T-helper 2 cell treated with Interferon-gamma antibody and Interleukin-4, amounts not matched to agents 5 μg/mL and 100 μg/mL, for 36 hours (primary cell): ENCODE measurements at regions not wholly inside any gene's neighbourhood (a gene's known extent, or its start where the extent isn't known, plus 50 kb on each side); places are given as distances from the start of the nearest gene placed in this dataset.
"Not testable (repeated sequence)": the region's sequence is repeated elsewhere in the genome, so short reads cannot be mapped to it uniquely, and the experiment has no call there.

Experiments
- DNase-seq: peaks from one replicate; pipeline ENCODE4 v3.0.0; 2021; ENCODE audit warnings: low spot score
- H3K27ac Mint-ChIP-seq: one replicate; pipeline ENCODE4 v1.8.0; 2021; ENCODE audit warnings: mild to moderate bottlenecking, mixed read lengths
- H3K27me3 Mint-ChIP-seq: one replicate; pipeline ENCODE4 v1.8.0; 2021; ENCODE audit warnings: low read depth, mixed read lengths
- H3K36me3 Mint-ChIP-seq: one replicate; pipeline ENCODE4 v1.8.0; 2021; ENCODE audit warnings: low read depth, mixed read lengths
- H3K4me1 Mint-ChIP-seq: one replicate; pipeline ENCODE4 v1.8.0; 2021; ENCODE audit warnings: low read depth, mixed read lengths
- H3K4me3 Mint-ChIP-seq: one replicate; pipeline ENCODE4 v1.8.0; 2022; ENCODE audit warnings: mild to moderate bottlenecking, moderate library complexity, mixed read lengths
- H3K9me3 Mint-ChIP-seq: one replicate; pipeline ENCODE4 v1.8.0; 2021; ENCODE audit warnings: mixed read lengths

DNA sequence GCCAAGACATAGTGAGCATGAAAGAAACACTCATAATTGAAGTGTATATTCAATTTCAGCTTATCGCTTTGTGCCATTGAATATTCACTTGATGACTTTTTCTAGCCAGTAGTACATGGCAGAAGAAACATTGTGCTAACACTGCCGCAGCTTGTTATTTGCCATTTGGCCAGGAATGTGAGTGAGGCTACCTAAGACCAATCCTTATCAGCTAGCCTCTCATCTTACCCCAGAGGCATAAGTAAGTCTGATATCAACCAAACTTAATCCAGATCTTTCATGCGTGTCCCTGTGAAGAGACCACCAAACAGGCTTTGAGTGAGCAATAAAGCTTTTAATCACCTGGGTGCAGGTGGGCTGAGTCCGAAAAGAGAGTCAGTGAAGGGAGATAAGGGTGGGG lies 586.0 kb upstream of the MBL2 start:
- no peak overlapping the region for H3K27ac Mint-ChIP-seq
- no peak for DNase-seq
- H3K9me3 Mint-ChIP-seq: peaks cover 23% of the 10 kb centered on the region
- H3K4me1 Mint-ChIP-seq: no peaks in the 10 kb centered on the region
- no peaks in the 10 kb centered on the region for H3K27me3 Mint-ChIP-seq
- H3K36me3 Mint-ChIP-seq: no peaks in the 10 kb centered on the region
- H3K4me3 Mint-ChIP-seq: no peak overlapping the region

DNA sequence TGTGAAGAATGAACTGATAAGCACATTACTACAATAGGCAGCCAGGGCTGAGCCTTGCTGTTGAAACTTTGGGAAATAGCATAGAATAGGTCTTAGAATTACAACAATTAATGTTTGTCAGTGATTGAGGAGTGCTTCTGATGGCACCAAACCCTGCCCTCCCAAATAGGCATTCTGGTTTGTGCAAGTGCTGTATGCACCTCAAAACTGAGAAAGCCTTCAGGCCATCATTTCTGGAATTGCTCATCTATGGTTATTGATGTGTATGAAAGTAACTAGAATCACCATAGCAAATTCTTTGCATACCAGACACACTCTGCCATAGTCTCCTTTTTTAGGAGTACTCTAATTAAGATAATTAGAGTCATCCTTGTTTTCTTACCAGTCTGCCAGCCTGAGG lies 585.0 kb upstream of the MBL2 start:
- no peak overlapping the region for H3K4me3 Mint-ChIP-seq
- no peaks in the 10 kb centered on the region for H3K36me3 Mint-ChIP-seq
- peaks cover 23% of the 10 kb centered on the region for H3K9me3 Mint-ChIP-seq
- no peak overlapping the region for H3K27ac Mint-ChIP-seq
- no peaks in the 10 kb centered on the region for H3K27me3 Mint-ChIP-seq
- no peaks in the 10 kb centered on the region for H3K4me1 Mint-ChIP-seq
- DNase-seq: no peak

DNA sequence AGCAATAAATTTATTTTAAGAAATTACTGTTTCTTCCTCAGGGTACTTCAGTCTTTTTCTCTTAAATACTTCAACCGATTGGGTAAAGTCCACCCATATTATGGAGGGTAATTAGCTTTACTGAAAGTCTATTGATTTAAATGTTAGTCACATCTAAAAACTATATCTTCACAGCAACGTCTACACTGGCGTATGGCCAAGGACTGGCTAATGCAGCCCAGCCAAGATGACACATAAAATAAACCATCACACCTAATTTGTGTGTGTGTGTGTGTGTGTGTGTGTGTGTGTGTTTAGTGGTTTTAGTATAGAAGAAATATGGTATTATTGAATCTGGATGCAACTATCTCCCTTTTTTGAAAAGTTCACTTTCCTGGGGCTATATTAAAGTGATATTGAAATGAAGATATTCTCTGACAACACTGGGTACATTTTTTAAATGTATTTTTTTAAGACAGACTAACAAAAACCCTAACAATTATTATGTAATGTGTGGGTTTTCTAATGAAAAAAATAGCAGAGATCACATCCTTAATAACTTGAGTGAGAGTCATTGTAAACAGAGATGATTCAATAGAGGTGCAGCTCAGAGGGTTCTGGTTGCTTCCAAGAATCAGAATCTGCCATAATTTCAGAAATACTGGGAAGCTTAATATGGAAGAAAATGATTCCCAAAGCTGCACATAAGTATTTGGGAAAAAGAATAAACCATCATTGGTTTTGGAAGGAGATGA lies 584.2 kb upstream of the MBL2 start:
- Mint-ChIP-seq H3K27ac (no peak overlapping the region), H3K4me1 (no peaks in the 10 kb centered on the region), H3K4me3 (no peak overlapping the region), H3K9me3 (peaks cover 23% of the 10 kb centered on the region), H3K36me3 (no peaks in the 10 kb centered on the region), H3K27me3 (no peaks in the 10 kb centered on the region)
- DNase-seq: no peak

DNA sequence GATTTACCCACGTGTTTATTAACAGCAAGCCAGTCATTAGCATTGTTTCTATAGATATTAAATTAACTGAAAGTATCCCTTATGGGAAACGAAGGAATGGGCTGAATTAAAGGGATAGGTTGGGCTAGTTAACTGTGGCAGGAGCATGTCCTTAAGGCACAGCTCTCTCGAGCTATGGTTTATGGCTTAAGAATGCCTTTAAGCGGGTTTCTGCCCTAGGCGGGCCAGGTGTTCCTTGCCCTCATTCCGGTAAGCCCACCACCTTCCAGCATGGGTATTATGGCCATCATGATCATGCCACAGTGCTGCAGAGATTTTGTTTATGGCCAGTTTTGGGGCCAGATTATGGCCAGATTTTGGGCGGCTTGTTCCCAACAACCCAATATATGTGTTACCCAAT lies 569.9 kb upstream of the MBL2 start:
- peaks cover 19% of the 10 kb centered on the region for H3K9me3 Mint-ChIP-seq
- not testable (repeated sequence) for H3K27ac Mint-ChIP-seq, H3K27me3 Mint-ChIP-seq, H3K36me3 Mint-ChIP-seq, H3K4me1 Mint-ChIP-seq, DNase-seq, H3K4me3 Mint-ChIP-seq

DNA sequence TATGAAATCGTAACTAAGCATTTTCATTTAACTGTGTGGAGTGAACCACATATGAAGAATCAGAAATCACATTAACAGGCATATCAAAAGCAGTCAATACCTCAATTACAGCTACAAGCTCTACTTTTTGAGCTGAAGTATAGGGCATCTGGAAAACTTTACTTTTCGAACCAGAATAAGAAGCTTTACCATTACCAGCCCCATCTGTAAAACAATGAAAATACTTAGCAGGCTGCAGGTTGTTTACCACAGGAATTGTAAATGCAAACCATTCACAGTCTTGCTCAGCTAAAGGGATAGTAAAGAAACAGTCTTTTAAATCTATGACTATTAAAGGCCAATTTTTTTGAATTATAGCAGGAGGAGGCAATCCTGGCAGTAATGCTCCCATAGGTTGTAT lies 565.6 kb upstream of the MBL2 start:
- not testable (repeated sequence) for DNase-seq, H3K4me1 Mint-ChIP-seq, H3K27me3 Mint-ChIP-seq, H3K27ac Mint-ChIP-seq, H3K4me3 Mint-ChIP-seq, H3K36me3 Mint-ChIP-seq
- H3K9me3 Mint-ChIP-seq: peaks cover 32% of the 10 kb centered on the region

DNA sequence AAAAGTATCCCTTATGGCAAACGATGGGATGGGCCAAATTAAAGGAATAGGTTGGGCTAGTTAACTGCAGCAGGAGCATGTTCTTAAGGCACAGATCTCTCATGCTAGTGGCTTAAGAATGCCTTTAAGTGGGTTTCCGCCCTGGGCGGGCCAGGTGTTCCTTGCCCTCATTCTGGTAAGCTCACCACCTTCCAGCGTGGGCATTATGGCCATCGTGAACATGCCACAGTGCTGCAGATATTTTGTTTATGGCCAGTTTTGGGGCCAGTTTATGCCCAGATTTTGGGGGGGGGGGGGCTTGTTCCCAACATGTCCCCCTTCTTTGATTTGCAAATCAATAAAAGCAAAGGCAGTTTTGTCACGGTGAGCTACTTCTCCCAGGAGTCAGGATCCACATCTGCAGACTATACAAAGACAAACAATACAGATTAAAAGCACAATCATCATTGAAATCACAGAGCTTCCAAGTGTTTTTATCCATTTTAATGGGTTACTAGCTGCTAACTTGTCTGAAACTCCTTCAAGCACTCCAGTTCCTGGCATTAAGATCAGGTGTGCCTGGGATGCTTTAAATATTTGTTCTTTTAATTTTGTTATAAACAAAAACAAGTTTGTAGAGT lies 563.3 kb upstream of the MBL2 start:
- H3K4me1 Mint-ChIP-seq, H3K27ac Mint-ChIP-seq, H3K27me3 Mint-ChIP-seq, DNase-seq, H3K4me3 Mint-ChIP-seq, H3K36me3 Mint-ChIP-seq: not testable (repeated sequence)
- H3K9me3 Mint-ChIP-seq: peaks cover 26% of the 10 kb centered on the region

DNA sequence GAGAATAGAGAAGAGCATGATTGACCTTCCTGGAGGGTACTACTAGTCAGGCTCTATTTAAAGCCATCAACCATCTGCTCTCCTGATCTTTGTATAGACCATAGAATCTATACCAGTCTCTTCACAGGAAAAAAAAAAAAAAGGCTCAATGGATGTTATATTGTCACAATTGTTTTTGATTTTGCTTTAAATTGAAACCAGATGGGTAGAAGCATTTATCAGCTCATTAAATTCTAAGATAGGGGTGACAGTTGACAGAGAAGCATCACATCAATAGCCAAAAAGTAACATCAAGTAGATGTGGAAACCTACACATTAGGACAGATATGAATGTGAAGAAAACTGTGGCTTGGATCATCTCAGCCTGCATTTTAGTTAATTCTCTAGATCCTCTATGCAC lies 558.9 kb upstream of the MBL2 start:
- no peak for DNase-seq
- no peak overlapping the region for H3K4me3 Mint-ChIP-seq
- no peaks in the 10 kb centered on the region for H3K36me3 Mint-ChIP-seq
- H3K27me3 Mint-ChIP-seq: no peaks in the 10 kb centered on the region
- peaks cover 16% of the 10 kb centered on the region for H3K9me3 Mint-ChIP-seq
- no peak overlapping the region for H3K27ac Mint-ChIP-seq
- H3K4me1 Mint-ChIP-seq: no peaks in the 10 kb centered on the region

DNA sequence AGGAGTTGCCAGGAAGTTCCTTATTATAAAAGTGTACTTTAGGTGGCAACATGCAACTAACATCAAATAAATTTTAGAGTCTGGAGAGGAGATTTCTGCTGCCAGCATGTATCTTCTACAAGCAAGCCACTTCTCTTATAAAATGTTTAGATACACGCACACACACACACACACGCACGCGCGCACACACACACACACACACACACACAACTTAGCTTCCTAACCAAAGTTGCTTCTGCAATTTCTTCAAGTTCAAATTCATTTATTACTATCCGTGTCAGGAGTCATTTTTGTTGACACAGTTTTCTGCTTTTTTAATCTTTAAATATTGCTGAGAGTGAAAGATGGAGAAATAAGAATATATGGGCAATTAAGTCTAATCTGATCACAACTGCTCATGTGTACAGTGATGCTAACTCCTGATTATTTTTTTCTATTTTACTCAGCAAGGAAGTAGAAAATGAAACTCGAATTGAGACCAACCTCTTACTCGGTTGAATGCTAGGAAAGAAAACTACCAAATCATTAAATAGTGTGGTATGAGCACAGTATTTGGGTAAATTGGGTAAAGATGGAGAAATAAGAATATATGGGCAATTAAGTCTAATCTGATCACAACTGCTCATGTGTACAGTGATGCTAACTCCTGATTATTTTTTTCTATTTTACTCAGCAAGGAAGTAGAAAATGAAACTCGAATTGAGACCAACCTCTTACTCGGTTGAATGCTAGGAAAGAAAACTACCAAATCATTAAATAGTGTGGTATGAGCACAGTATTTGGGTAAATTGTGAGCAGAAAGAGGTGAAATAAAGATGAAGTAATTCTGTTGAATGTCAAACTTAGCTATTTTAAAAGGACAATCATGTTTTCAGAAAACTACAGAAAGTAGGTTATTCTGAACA lies 554.1 kb upstream of the MBL2 start:
- peak overlapping the region; percentile 57 for H3K27ac Mint-ChIP-seq
- H3K4me3 Mint-ChIP-seq: peak overlapping the region; percentile 18
- not testable (repeated sequence) for H3K4me1 Mint-ChIP-seq, DNase-seq, H3K36me3 Mint-ChIP-seq, H3K27me3 Mint-ChIP-seq
- H3K9me3 Mint-ChIP-seq: peaks cover 12% of the 10 kb centered on the region

DNA sequence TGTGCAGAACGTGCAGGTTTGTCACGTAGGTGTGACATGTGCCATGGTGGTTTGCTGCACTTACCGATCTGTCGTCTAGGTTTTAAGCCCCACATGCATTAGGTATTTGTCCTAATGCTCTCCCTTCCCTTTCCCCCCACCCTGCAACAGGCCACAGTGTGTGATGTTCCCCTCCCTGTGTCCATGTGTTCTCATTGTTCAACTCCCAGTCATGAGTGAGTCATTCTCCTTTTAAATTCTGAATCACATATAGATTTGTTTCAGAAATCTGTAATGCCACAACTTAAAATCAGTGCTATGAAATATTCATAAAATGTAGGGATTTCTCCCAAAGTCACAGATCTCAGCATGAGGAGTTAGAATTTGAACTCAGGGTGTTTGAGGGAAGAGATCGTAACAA lies 552.5 kb upstream of the MBL2 start:
- DNase-seq: no peak
- Mint-ChIP-seq H3K9me3 (peaks cover 13% of the 10 kb centered on the region), H3K27ac (no peak overlapping the region), H3K36me3 (no peaks in the 10 kb centered on the region), H3K27me3 (no peaks in the 10 kb centered on the region), H3K4me3 (no peak overlapping the region), H3K4me1 (no peaks in the 10 kb centered on the region)

DNA sequence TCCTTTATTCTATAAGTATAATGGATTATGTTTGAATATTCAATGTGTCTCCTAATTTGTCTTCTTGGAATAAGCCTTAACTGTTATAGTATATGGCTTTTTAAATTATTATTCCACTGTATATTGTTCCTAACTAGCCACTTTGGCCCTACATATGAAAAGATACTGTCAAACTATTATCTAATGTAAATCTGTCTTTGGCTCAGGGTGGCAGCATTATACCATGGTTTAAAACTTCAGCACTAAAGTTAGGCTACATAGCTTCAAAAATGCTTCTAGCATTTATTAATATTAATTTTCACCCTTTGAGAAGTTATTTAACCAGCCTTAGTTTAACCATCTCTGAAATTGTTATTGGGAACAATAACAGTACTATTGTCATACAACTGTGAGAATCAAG lies 543.1 kb upstream of the MBL2 start:
- H3K27me3 Mint-ChIP-seq: no peaks in the 10 kb centered on the region
- no peak for DNase-seq
- peaks cover 10% of the 10 kb centered on the region for H3K9me3 Mint-ChIP-seq
- no peak overlapping the region for H3K4me3 Mint-ChIP-seq
- no peak overlapping the region for H3K27ac Mint-ChIP-seq
- H3K36me3 Mint-ChIP-seq: no peaks in the 10 kb centered on the region
- no peaks in the 10 kb centered on the region for H3K4me1 Mint-ChIP-seq

DNA sequence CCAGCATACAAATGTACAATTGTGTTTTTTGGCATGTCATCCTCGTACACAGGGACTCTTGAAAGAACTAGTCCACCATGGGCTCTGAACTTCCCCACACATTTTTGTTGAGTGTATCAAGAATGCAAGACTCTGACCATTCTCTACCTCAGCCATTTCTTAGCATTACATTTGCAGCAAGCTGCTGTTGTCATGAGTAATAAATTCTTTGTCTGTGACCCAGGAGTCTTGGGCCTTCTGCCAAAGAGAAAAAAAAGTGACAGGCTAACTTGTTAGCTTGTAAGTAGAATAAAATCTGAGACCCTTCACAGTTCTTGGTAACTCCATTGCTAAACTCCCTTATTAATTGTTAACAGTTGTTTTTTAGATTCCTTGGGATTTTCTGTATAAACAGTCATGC lies 542.3 kb upstream of the MBL2 start:
- no peak overlapping the region for H3K4me3 Mint-ChIP-seq

DNA sequence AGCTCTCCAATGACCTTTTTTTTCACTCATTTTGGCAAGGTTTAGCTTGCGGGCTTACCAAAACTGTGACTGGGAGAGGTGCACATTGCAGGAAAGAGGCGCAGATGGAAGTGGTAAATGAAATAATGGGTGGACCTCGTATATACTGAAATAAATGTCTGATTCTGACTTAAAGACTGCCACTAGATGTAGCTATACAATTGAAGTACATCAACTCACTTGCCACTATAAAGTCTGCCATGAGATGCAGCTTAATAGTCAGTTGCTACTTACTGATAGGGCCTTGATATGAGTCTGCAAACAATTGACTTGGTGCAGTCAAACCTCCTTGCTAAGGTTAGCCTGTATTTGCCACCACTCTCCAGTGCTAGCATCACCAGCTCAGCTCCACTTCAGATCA lies 525.9 kb upstream of the MBL2 start:
- H3K9me3 Mint-ChIP-seq: peaks cover 5% of the 10 kb centered on the region
- no peak overlapping the region for H3K4me3 Mint-ChIP-seq
- H3K4me1 Mint-ChIP-seq: no peaks in the 10 kb centered on the region
- no peak for DNase-seq
- no peaks in the 10 kb centered on the region for H3K27me3 Mint-ChIP-seq
- no peak overlapping the region for H3K27ac Mint-ChIP-seq
- no peaks in the 10 kb centered on the region for H3K36me3 Mint-ChIP-seq

More for the DNA sequence above, 542.3 kb upstream of the MBL2 start:
- Mint-ChIP-seq H3K27me3 (no peaks in the 10 kb centered on the region), H3K9me3 (peaks cover 10% of the 10 kb centered on the region), H3K4me1 (no peaks in the 10 kb centered on the region), H3K27ac (no peak overlapping the region), H3K36me3 (no peaks in the 10 kb centered on the region)
- DNase-seq: no peak

DNA sequence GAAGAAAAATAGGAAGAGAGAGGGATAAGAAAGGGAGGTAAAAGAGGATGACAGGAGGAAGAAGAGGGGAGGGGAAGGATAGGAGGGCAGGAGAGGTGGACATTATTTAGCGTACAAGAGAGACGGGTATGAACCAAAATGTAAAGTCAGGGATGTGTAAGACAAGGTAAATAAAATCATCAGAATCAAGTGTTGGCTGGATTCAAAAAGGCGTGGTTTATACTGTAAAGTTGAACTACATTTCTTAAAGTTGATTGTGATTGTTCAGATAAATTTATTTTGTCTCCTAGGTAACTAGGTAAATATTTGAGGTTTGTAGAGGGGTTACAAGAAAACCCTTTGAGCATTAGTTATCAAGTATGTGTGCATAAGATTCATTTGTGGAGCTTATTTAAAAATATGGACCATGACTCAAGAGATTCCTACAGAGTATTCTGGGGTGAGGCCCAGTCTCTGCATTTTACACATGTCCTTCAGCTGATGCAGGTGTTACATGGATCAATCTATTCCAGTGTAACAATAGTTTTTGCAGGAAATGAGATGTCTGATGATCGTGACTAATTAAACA lies 512.1 kb upstream of the MBL2 start:
- no peak for DNase-seq
- Mint-ChIP-seq H3K4me3 (no peak overlapping the region), H3K4me1 (no peaks in the 10 kb centered on the region), H3K27me3 (no peaks in the 10 kb centered on the region), H3K36me3 (no peaks in the 10 kb centered on the region), H3K27ac (no peak overlapping the region), H3K9me3 (peaks cover 10% of the 10 kb centered on the region)

DNA sequence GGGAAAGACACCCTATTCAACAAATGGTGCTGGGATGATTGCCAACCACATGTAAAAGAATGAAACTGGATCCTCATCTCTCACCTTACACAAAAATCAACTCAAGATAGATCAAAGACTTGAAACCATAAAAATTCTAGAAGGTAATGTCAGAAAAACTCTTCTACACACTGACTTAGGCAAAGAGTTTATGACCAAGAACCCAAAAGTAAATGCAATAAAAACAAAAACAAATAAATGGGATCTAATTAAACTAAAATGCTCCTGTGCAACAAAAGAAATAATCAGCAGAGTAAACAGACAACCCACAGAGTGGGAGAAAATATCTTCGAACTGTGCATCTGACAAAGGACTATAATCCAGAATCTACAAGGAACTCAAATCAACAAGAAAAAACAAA lies 504.2 kb upstream of the MBL2 start:
- Mint-ChIP-seq H3K4me1 (no peaks in the 10 kb centered on the region), H3K27me3 (no peaks in the 10 kb centered on the region), H3K9me3 (peaks cover 28% of the 10 kb centered on the region), H3K36me3 (no peaks in the 10 kb centered on the region), H3K4me3 (no peak overlapping the region), H3K27ac (no peak overlapping the region)
- DNase-seq: no peak
